Endothelial cell of umbilical vein (primary cell): ENCODE measurements at regions not wholly inside any gene's neighbourhood (a gene's known extent, or its start where the extent isn't known, plus 50 kb on each side); places are given as distances from the start of the nearest gene placed in this dataset.

Experiments used
- EZH2 ChIP-seq: IDR thresholded peaks from 2 replicates; pipeline ENCODE4 v1.6.1; 2012; ENCODE audit warnings: borderline replicate concordance, low read depth, mild to moderate bottlenecking, moderate library complexity, low read length, inconsistent platforms; ENCODE audit not compliant: severe bottlenecking
- GATA2 ChIP-seq: IDR thresholded peaks from 2 replicates; pipeline ENCODE4 v1.7.0; 2011; ENCODE audit warnings: low read depth, mild to moderate bottlenecking, moderate library complexity, mixed read lengths, low read length; ENCODE audit not compliant: insufficient read length, insufficient read depth
- POLR2A ChIP-seq: IDR thresholded peaks from 2 replicates; pipeline ENCODE4 v1.6.1; 2012; ENCODE audit warnings: low read depth, mild to moderate bottlenecking, control low read depth, low read length
- POLR2AphosphoS5 ChIP-seq: IDR thresholded peaks from 2 replicates; pipeline ENCODE4 v1.6.1; 2012; ENCODE audit warnings: low read depth, mild to moderate bottlenecking, control low read depth, low read length, moderate library complexity; ENCODE audit not compliant: insufficient read depth
- TF ChIP-seq, protein P1 (sequence below), 2 donors: IDR thresholded peaks; 1 replicate in 1 of 2; 2 replicates in 1 of 2; pipeline ENCODE4 v1.5.1; 2011; ENCODE audit warnings: low read length in 2 of 2, mild to moderate bottlenecking in 2 of 2, moderate library complexity in 2 of 2, control low read depth in 1 of 2, inconsistent platforms in 1 of 2, low read depth in 1 of 2; ENCODE audit not compliant: insufficient read depth in 1 of 2; ENCODE audit errors: extremely low read depth in 1 of 2
- TF ChIP-seq, protein P2 (sequence below): IDR thresholded peaks from 2 replicates; pipeline ENCODE4 v1.6.1; 2011; ENCODE audit not compliant: insufficient read depth, insufficient read length

DNA sequence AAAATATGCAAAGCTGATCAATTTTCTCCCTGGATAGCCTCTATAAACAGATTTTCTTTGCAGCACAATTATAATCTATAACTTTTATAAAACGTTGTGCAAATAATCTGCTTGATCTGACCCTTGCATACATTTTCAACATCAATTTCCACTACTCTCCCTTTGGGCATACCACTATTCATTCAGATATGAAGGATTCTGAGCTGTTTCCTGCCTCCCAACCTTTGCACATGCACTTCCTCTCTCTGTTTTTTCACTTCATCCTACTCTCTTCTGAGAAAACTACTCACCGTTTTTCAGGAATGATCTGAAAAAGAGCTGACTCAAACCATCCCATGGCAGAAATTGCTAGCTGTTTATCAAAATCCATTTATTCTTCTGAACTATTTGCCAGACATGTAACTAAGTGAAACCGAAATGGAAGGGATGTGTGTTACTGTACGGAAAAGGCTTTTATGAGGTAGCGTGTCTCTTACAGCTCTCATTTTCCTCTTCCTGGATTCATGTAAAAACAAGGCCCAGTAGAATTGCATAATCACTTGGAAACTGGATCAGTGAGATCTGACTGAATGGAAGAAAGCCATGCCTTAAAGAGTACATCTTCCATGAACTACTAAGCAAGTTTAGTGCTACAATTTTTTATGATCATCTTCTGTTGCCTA lies 1447.3 kb upstream of the MIR17HG start:
- TF ChIP-seq, protein P1, sequence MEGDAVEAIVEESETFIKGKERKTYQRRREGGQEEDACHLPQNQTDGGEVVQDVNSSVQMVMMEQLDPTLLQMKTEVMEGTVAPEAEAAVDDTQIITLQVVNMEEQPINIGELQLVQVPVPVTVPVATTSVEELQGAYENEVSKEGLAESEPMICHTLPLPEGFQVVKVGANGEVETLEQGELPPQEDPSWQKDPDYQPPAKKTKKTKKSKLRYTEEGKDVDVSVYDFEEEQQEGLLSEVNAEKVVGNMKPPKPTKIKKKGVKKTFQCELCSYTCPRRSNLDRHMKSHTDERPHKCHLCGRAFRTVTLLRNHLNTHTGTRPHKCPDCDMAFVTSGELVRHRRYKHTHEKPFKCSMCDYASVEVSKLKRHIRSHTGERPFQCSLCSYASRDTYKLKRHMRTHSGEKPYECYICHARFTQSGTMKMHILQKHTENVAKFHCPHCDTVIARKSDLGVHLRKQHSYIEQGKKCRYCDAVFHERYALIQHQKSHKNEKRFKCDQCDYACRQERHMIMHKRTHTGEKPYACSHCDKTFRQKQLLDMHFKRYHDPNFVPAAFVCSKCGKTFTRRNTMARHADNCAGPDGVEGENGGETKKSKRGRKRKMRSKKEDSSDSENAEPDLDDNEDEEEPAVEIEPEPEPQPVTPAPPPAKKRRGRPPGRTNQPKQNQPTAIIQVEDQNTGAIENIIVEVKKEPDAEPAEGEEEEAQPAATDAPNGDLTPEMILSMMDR (IDR thresholded peaks at IDR 0.05; ENCODE audit: extremely low read depth in 1 of 2, insufficient read depth in 1 of 2, low read depth in 1 of 2, low read length in 2 of 2): no peak
- TF ChIP-seq EZH2: no peak
- TF ChIP-seq GATA2: no peak
- TF ChIP-seq, protein P2, sequence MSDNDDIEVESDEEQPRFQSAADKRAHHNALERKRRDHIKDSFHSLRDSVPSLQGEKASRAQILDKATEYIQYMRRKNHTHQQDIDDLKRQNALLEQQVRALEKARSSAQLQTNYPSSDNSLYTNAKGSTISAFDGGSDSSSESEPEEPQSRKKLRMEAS: no peak
- no peak for TF ChIP-seq POLR2AphosphoS5
- no peak for TF ChIP-seq POLR2A
